ENCODE measurements at regions not wholly inside any gene's neighbourhood (a gene's known extent, or its start where the extent isn't known, plus 50 kb on each side); places are given as distances from the start of the nearest gene placed in this dataset.

DNA sequence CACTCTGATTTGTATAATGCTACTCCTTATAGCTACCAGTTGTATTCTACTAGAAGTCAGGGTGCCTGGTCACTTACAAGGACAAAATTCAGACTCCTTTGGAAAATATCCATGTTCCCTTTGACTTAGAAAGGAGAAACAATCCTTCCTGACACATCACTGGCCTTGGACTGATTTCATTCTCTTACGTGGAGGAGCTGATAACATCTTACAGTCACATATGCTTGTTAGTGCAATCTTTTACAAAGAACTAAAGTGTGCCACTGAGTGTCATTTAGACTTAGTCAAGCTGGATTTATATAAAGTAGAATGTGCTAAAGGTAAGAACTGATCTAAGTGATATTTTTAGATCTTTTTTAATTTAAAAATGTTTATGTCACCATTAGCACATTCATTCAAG lies 131.0 kb upstream of the TMTC2 start:
- TF ChIP-seq, protein P1, sequence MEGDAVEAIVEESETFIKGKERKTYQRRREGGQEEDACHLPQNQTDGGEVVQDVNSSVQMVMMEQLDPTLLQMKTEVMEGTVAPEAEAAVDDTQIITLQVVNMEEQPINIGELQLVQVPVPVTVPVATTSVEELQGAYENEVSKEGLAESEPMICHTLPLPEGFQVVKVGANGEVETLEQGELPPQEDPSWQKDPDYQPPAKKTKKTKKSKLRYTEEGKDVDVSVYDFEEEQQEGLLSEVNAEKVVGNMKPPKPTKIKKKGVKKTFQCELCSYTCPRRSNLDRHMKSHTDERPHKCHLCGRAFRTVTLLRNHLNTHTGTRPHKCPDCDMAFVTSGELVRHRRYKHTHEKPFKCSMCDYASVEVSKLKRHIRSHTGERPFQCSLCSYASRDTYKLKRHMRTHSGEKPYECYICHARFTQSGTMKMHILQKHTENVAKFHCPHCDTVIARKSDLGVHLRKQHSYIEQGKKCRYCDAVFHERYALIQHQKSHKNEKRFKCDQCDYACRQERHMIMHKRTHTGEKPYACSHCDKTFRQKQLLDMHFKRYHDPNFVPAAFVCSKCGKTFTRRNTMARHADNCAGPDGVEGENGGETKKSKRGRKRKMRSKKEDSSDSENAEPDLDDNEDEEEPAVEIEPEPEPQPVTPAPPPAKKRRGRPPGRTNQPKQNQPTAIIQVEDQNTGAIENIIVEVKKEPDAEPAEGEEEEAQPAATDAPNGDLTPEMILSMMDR (IDR thresholded peaks at IDR 0.05; ENCODE audit: low read length), result no peak
- no peak for TF ChIP-seq EZH2 (IDR thresholded peaks at IDR 0.05; ENCODE audit: borderline replicate concordance, low read length)

Data from OCI-LY1 (cell line).